HuH-7 (cell line): ENCODE measurements at regions not wholly inside any gene's neighbourhood (a gene's known extent, or its start where the extent isn't known, plus 50 kb on each side); places are given as distances from the start of the nearest gene placed in this dataset.

Experiments used
- DNase-seq: peaks from one replicate; pipeline ENCODE4 v3.0.0; 2011; ENCODE audit warnings: low spot score

DNA sequence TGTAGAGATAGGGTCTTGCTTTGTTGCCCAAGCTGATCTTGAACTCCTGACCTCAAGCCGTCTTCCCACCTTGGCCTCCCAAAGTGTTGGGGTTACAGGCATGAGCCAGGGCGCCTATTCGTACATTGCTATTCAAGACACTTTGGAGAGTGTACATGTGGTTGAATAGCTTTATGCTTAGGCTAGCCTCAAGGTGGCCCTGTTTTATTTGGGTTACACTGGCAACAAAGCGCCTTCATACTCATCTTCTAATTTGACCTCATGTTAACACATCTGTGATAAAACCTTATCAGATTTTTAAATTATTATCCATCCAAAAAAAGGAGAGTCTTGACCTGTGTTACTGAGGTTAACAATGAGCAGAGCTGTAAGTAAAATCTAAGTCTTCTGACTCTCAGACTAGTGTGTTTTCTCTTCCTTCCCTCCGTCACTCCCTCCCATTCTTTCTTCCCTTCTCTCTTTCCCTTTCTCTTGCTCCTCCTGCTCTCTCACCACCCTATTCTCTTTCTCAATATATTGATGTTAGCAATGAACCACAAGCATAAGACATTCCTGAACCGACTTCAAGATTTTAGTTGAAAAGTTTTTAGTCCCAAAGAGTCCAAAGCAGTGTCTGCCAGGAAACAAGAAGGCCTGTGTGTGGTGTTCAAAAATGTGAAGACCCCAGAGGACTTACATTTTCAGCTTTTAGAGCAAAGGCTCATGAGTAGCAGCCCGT lies 603.7 kb upstream of the CFAP20DC start:
- no peak for DNase-seq

GRCh38 chr3:59644479-59645402 lies 594.9 kb upstream of the CFAP20DC start:
- no peak for DNase-seq

GRCh38 chr3:59641169-59641899 lies 591.5 kb upstream of the CFAP20DC start:
- DNase-seq = no peak

DNA sequence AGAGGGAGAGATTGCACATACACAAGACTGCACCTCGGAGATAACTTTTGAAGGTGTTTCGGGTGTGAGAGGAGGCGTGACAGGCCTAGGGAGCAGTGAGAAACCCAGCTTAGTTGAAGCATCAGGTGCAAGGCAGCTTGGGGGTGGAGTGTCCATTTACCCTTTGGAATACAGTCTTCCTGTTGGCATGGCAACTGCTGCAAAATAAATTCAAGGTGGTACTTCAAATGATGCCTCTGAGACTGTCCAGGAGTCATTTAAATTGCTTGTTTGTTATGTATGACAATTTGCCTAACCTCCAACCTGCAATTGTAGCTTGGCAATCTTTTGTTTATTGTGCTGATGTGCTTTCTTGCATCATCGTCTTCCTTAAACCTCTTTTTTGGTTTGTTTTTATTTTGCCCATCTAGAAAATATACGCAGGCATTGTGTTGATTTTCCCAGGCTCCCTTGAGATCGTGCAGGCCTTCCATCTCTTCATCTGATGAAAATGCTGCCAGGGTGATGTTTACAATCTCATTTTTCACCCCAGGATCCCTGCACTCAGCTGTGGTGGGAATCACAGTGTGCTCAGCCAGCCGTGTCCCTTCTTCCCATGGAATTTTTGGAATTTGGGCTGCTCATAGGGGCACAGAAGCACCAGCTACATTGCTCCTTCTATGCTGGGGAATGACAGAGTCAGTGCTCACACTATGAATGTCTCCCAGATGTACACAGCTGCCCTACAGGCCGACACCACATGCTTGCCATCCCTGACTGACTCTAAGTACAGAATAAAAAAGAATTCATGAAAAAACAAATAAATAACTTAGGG lies 583.1 kb upstream of the CFAP20DC start:
- no peak for DNase-seq

DNA sequence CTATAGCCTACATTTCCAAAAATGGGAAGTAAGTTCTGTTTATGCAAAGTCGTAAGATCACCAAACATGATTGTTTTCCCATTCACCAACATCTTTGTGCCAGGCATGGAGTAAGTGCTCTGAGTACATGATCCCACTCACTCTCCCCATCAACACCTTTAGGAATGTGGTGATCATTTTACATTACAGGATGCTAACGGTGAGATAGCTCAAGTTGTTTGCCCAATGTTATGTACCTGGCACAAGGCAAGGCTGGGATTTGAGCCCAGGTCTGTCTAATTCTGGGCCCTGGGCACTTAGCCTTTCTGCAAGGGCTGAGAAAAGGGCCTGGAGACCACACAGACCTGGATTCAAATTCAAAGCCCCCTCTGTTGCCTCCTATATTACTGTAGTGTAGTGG lies 581.7 kb upstream of the CFAP20DC start:
- no peak for DNase-seq

- no peak for DNase-seq
These were observed 571.2 kb upstream of the CFAP20DC start for GRCh38 chr3:59621037-59621436.

DNA sequence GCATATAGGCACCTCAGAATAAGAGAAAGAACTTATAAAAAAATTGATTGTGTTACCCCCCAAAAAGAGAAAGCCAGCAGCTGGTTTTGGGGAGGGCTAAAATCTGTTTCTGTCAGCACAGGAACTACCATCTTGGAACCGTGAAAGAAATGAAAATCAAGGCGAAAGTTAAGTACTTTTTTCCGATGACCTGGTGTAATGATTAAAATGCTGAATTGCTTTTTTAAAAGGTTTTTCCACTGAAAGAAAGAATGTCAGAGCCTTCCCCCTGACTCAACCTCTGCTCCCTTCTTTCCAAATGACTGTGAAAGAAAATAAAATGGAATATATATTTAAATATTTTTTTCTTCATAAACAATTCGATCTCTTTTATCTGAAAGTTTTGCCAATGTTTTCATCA lies 570.5 kb upstream of the CFAP20DC start:
- DNase-seq = no peak

- DNase-seq = no peak
These were observed 562.6 kb upstream of the CFAP20DC start for GRCh38 chr3:59612444-59612715.

DNA sequence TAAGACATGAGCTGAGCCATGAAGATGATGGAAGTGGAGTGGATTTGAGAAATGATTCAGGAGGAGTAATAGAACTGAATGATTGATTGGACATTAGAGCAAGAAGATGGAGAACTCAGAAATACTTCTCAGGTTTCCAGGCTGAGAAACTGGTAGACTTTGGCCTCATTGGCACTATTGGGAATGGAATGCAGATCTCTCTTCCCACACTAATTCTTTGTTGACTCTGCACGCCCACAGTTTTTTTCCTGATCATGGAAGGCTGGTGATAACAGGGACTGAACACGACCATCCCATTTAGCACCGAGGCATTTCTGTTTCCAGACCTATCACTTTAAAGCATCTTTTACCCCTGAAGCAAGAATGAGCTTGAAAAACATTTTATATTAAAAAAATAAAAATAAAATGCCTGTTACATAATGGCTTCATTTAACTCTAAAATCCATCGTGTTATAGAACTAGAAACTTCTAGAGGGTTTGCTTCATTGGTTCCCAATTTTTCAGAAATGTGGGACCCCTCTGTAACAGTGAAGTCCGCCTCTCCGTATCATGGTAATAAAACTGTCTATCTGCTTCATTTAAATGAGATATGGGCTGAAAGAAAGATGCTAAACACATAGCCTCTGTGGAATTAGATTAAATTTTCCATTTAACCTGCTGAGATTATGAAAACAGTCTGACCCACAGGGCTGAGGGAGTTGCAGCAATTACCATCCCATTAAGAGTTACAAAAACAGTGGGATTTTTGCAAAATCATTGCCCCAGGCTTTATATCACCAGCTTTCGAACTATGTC lies 562.0 kb upstream of the CFAP20DC start:
- no peak for DNase-seq

GRCh38 chr3:59609657-59610348 lies 560.0 kb upstream of the CFAP20DC start:
- no peak for DNase-seq

- no peak for DNase-seq
These were observed 558.5 kb upstream of the CFAP20DC start for GRCh38 chr3:59608356-59608755.

DNA sequence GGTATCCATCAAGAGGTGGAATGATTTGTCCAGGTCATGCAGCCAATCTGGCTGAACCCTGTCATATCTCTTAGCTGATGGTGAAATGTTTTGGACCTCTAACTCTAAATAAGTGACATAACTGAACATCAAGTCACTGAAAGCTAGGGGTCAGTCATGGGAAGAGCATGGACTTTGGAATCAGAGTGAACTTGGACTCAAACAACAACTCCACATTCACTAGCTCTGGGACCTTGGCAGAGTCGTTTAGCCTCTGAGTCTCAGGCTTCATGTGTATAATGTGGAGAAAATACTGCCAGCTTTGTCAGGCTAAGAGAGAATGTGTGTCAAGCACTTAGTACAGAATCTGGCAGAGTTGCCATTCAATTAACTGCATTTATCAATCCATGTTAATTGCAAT lies 557.8 kb upstream of the CFAP20DC start:
- no peak for DNase-seq

DNA sequence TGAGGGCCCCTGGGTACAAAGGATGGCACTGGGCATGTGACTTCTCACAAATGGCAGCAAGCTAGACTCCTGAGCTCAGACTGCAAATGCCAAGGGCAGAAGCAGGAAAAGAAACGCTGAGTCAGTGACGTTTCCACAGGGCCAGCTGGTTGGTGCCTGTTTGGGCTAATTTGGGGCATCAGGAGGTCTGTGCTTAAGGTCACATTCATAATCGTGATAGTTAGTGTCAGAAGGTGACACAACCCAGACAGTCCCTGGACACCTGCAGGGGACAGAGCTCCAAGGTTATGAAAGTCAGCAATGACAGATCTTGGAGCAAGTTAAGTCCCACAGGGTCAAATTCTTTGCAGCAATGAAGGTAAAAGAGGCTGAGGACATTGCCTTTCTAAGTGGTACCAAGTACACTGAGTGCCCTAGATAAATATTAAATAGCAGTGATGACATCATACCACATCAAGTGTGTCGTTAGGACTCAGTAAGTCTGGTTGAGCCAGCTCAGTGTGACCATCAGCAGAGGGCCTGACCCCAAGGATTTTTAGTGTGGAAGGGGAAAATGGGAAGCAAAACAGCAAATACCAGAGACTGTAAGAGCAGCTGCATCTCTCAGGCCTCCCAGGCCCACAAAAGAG lies 556.9 kb upstream of the CFAP20DC start:
- DNase-seq = no peak

- DNase-seq = no peak
These were observed 556.2 kb upstream of the CFAP20DC start for GRCh38 chr3:59605944-59606534.

- no peak for DNase-seq
These were observed 555.5 kb upstream of the CFAP20DC start for GRCh38 chr3:59605318-59605717.

GRCh38 chr3:59601486-59601885 lies 551.7 kb upstream of the CFAP20DC start:
- no peak for DNase-seq

DNA sequence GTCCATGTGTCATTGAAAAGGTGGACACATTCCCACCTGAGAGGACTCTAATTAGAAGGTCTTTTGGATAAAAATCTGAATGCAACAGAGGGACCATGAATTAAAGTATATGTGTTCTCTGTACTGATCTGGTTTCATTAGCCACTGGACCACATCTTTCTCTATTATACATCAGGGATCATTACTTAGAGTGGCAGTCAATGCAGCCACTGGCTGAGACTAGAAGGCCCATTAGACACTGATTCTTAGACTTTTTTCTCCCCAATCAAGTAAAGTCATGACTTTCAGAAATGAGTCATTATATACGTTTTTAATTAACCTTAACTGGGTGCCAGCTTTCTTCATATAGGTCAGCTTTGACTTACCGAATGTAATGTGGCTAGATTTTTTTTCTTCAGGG lies 550.8 kb upstream of the CFAP20DC start:
- DNase-seq = no peak

DNA sequence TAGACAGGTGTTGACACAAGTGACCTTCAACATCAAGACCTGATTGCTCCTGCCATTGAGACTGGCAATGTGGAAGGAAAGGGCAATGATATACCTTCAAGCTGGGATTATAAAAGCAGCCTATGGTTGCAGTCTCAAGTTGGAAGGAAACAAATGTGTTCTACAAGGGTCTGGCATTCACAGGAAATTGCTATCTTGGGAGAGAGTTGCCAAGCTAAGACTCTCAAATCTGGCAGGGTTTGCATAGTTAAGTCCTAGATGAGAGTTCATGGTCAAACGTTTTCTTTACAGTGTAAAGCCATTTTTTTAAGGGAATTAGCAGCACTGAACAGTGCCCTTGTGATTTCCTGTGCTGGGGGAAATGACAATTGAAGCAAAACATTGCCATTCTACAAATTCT lies 546.9 kb upstream of the CFAP20DC start:
- DNase-seq = no peak

- DNase-seq = no peak
These were observed 546.0 kb upstream of the CFAP20DC start for GRCh38 chr3:59595830-59596229.

- no peak for DNase-seq
These were observed 543.6 kb upstream of the CFAP20DC start for GRCh38 chr3:59593380-59593779.
